Astrocyte of the spinal cord (primary cell): ENCODE measurements at regions not wholly inside any gene's neighbourhood (a gene's known extent, or its start where the extent isn't known, plus 50 kb on each side); places are given as distances from the start of the nearest gene placed in this dataset.

Experiments used
- DNase-seq: peaks from one replicate; pipeline ENCODE4 v3.0.0; 2011; ENCODE audit warnings: low read depth, low spot score
- H3K4me3 ChIP-seq: 2 replicates; pipeline ENCODE4 v1.5.1; 2011; ENCODE audit warnings: low read depth, mild to moderate bottlenecking, low read length, moderate library complexity
- CTCF ChIP-seq: IDR thresholded peaks from 2 replicates; pipeline ENCODE4 v1.5.1; 2012; ENCODE audit warnings: low read depth, mild to moderate bottlenecking, low read length, inconsistent platforms
- in situ Hi-C: cut with HindIII; loops from 2 replicates; pipeline ENCODE4 v1.10.0; 2017; ENCODE audit warnings: low sequenced_read_pairs

GRCh38 chr9:135301271-135302263 is 178.0 kb upstream of the PPP1R26 start:
- in situ Hi-C loops, result no loop called here
- no peak for TF ChIP-seq CTCF
- no peak for DNase-seq
- H3K4me3 ChIP-seq, result no peak overlapping the region

- no peak for TF ChIP-seq CTCF
Observed at GRCh38 chr9:135302329-135303279, 177.0 kb upstream of the PPP1R26 start.

GRCh38 chr9:135303280-135303647 is 176.3 kb upstream of the PPP1R26 start:
- DNase-seq, result no peak
- in situ Hi-C loops, result no loop called here
- TF ChIP-seq CTCF, result no peak
- no peak overlapping the region for H3K4me3 ChIP-seq

More at GRCh38 chr9:135302329-135303279, 177.0 kb upstream of the PPP1R26 start:
- DNase-seq, result no peak
- H3K4me3 ChIP-seq, result no peak overlapping the region
- in situ Hi-C loops, result no loop called here

GRCh38 chr9:135303865-135304499 is 175.6 kb upstream of the PPP1R26 start:
- in situ Hi-C loops, result no loop called here
- no peak overlapping the region for H3K4me3 ChIP-seq
- DNase-seq, result no peak
- no peak for TF ChIP-seq CTCF

GRCh38 chr9:135304886-135305285 is 174.7 kb upstream of the PPP1R26 start:
- no peak for TF ChIP-seq CTCF
- in situ Hi-C loops, result no loop called here
- no peak overlapping the region for H3K4me3 ChIP-seq
- no peak for DNase-seq
